Ovary (tissue), 3 donors: ENCODE measurements at regions not wholly inside any gene's neighbourhood (a gene's known extent, or its start where the extent isn't known, plus 50 kb on each side); places are given as distances from the start of the nearest gene placed in this dataset.

Experiments used
- CTCF ChIP-seq, 3 donors: fragments of 450-650 bp in 2 of 3; fragments of 200-600 bp in 1 of 3; IDR thresholded peaks; one replicate each; pipeline versions ENCODE4 v1.5.1 to v1.8.0; 2016 to 2022; ENCODE audit warnings: antibody characterized with exemption in 3 of 3, mild to moderate bottlenecking in 1 of 3
- EP300 ChIP-seq: sonication (generic); formaldehyde crosslinking; IDR thresholded peaks from one replicate; pipeline ENCODE4 v1.6.1; 2017; ENCODE audit warnings: antibody characterized with exemption
- POLR2A ChIP-seq: fragments of 450-650 bp; IDR thresholded peaks from one replicate; pipeline ENCODE4 v1.6.1; 2017; ENCODE audit warnings: antibody characterized with exemption, mild to moderate bottlenecking, moderate library complexity
- donor health status: DM: no; HTN: no; CAD: no.

- TF ChIP-seq CTCF (IDR thresholded peaks at IDR 0.05) (no peak), POLR2A (no peak), EP300 (no peak)
Observed at GRCh38 chr9:12629067-12629466, 64.1 kb upstream of the TYRP1 start.
